ENCODE measurements at regions not wholly inside any gene's neighbourhood (a gene's known extent, or its start where the extent isn't known, plus 50 kb on each side); places are given as distances from the start of the nearest gene placed in this dataset.

DNA sequence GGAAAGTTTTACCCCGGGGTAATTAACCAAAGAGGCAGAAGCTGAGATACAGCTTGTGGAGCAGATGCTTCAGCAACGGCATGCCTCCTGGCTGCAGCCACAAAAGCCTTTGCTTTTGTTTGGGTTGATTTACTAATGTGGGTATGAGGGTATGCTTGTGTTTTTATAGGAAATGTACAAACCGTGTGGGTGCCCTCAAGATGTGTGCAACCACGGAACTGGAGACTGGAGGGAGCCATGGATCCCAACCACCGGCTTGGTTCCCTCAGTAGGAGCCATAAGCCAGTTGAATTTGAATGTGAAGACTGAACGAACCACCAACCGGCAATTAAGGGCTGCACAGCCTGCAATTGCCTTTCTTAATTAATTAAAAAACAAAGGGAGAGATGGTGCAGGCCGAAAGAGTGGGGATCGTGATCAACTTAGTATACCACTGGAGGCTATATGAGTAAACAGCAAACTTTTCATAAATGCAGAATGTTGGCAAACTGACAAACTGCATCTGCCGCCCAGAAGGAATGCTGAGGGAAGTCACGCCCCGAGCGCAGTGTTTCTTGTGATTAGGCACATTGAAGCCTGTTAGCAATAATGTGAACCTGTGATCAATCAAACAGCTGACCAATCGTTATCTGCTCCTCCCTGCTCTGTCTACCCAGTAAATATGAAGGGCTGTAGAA is 104.1 kb downstream of the DISP1 start:
- DNase-seq (no peak), ATAC-seq (ENCODE audit: low read depth) (no peak; the same call in 1 of the 2 replicates)
- H3K18ac ChIP-seq (ENCODE audit: low read depth, low read length): no peak overlapping the region
- H2BK120ac ChIP-seq (ENCODE audit: low read depth, low read length): no peak overlapping the region
- H4K5ac ChIP-seq (ENCODE audit: low read depth, low read length): no peak overlapping the region
- H2BK5ac ChIP-seq (ENCODE audit: low read depth, low read length, poor library complexity, severe bottlenecking): no peak overlapping the region
- H3K4ac ChIP-seq (ENCODE audit: low read depth, low read length): no peak overlapping the region
- no peak overlapping the region for H2BK20ac ChIP-seq (ENCODE audit: low read depth, low read length)
- ChIA-PET CTCF (no interaction called here), POLR2A (ENCODE audit: unreplicated experiment) (no interaction called here)
- H2AFZ ChIP-seq (replicated peaks; ENCODE audit: low read length, poor library complexity): no peak overlapping the region
- no peak overlapping the region for H4K8ac ChIP-seq (ENCODE audit: low read depth in 2 of 2, low read length in 2 of 2)
- H3K4me2 ChIP-seq (ENCODE audit: low read depth, low read length): peak overlapping the region; percentile 71
- TF ChIP-seq, protein P1, sequence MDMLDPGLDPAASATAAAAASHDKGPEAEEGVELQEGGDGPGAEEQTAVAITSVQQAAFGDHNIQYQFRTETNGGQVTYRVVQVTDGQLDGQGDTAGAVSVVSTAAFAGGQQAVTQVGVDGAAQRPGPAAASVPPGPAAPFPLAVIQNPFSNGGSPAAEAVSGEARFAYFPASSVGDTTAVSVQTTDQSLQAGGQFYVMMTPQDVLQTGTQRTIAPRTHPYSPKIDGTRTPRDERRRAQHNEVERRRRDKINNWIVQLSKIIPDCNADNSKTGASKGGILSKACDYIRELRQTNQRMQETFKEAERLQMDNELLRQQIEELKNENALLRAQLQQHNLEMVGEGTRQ (IDR thresholded peaks at IDR 0.05; ENCODE audit: low read depth, low read length): no peak
- TF ChIP-seq NFE2L2 (IDR thresholded peaks at IDR 0.05; ENCODE audit: low read depth, low read length) (no peak), CEBPB (IDR thresholded peaks at IDR 0.05; ENCODE audit: low read depth, low read length) (no peak), SMC3 (IDR thresholded peaks at IDR 0.05; ENCODE audit: low read depth, low read length) (no peak), MAFK (IDR thresholded peaks at IDR 0.05; ENCODE audit: low read depth, low read length) (no peak), BHLHE40 (IDR thresholded peaks at IDR 0.05; ENCODE audit: low read depth, low read length) (no peak), RAD21 (IDR thresholded peaks at IDR 0.05; ENCODE audit: low read length) (no peak), RCOR1 (IDR thresholded peaks at IDR 0.05; ENCODE audit: insufficient replicate concordance, low read length) (no peak), RFX5 (IDR thresholded peaks at IDR 0.05; ENCODE audit: low read depth, low read length) (no peak), CHD1 (IDR thresholded peaks at IDR 0.05; ENCODE audit: low read depth, low read length) (no peak), POLR2A (IDR thresholded peaks at IDR 0.05; ENCODE audit: low read depth, low read length) (no peak), MXI1 (IDR thresholded peaks at IDR 0.05; ENCODE audit: borderline replicate concordance, low read depth, low read length) (no peak), MAZ (IDR thresholded peaks at IDR 0.05; ENCODE audit: borderline replicate concordance, low read depth, low read length) (no peak), FOS (IDR thresholded peaks at IDR 0.05; ENCODE audit: low read depth, low read length) (no peak)
- TF ChIP-seq, protein P2, sequence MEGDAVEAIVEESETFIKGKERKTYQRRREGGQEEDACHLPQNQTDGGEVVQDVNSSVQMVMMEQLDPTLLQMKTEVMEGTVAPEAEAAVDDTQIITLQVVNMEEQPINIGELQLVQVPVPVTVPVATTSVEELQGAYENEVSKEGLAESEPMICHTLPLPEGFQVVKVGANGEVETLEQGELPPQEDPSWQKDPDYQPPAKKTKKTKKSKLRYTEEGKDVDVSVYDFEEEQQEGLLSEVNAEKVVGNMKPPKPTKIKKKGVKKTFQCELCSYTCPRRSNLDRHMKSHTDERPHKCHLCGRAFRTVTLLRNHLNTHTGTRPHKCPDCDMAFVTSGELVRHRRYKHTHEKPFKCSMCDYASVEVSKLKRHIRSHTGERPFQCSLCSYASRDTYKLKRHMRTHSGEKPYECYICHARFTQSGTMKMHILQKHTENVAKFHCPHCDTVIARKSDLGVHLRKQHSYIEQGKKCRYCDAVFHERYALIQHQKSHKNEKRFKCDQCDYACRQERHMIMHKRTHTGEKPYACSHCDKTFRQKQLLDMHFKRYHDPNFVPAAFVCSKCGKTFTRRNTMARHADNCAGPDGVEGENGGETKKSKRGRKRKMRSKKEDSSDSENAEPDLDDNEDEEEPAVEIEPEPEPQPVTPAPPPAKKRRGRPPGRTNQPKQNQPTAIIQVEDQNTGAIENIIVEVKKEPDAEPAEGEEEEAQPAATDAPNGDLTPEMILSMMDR (conservative IDR thresholded peaks at IDR 0.05; ENCODE audit: low read depth, low read length): no peak
- TF ChIP-seq, protein P3, sequence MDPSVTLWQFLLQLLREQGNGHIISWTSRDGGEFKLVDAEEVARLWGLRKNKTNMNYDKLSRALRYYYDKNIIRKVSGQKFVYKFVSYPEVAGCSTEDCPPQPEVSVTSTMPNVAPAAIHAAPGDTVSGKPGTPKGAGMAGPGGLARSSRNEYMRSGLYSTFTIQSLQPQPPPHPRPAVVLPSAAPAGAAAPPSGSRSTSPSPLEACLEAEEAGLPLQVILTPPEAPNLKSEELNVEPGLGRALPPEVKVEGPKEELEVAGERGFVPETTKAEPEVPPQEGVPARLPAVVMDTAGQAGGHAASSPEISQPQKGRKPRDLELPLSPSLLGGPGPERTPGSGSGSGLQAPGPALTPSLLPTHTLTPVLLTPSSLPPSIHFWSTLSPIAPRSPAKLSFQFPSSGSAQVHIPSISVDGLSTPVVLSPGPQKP (IDR thresholded peaks at IDR 0.05; ENCODE audit: borderline replicate concordance, low read depth, low read length): no peak
- H3K27me3 ChIP-seq (ENCODE audit: control insufficient read depth, insufficient read depth, low read length): no peaks in the 10 kb centered on the region
- H3K23ac ChIP-seq (ENCODE audit: low read depth, low read length): no peak overlapping the region
- H3K4me3 ChIP-seq (ENCODE audit: insufficient read depth, low read depth, low read length): no peak overlapping the region
- WGBS, 2 experiments (ENCODE audit: extremely low coverage in 2 of 2, insufficient read length in 1 of 2): 100% methylated on average over 2 of the region's 14 CpGs; no CpG with 5 or more reads in 1 of the 2 experiments
- H3K36me3 ChIP-seq (ENCODE audit: control insufficient read depth, insufficient read depth, low read length): no peaks in the 10 kb centered on the region
- H4K20me1 ChIP-seq (ENCODE audit: insufficient read depth, low read length): no peaks in the 10 kb centered on the region
- H2AK5ac ChIP-seq (ENCODE audit: low read depth, low read length): no peak overlapping the region
- no peak overlapping the region for H4K91ac ChIP-seq (ENCODE audit: insufficient read depth, low read depth, low read length)
- H3K9ac ChIP-seq (ENCODE audit: low read depth, low read length): no peak overlapping the region; the same call in 1 of the 2 replicates
- intact Hi-C loops (cut with micrococcal nuclease) (loop anchor here (10.0 kb wide), 1 partner anchor 156 kb away; no protein-coding TSS in a partner anchor), dilution Hi-C loops (cut with HindIII; ENCODE audit: low sequenced_read_pairs, unreplicated experiment) (no loop called here), in situ Hi-C loops (cut with MboI; ENCODE audit: low sequenced_read_pairs) (no loop called here)
- H3K79me1 ChIP-seq (ENCODE audit: low read depth in 1 of 2, low read length in 2 of 2): no peaks in the 10 kb centered on the region
- peaks cover 6% of the 10 kb centered on the region for H3K9me3 ChIP-seq (ENCODE audit: control insufficient read depth, insufficient read depth, low read length)
- no peaks in the 10 kb centered on the region; the same call in 1 of the 2 replicates for H3K9me1 ChIP-seq (ENCODE audit: insufficient read depth, low read length)
- H2BK15ac ChIP-seq (ENCODE audit: low read depth, low read length): no peak overlapping the region
- H2AK9ac ChIP-seq (replicated peaks; ENCODE audit: low read depth, low read length, poor library complexity): no peak overlapping the region
- no peak overlapping the region; the same call in 1 of the 2 replicates for H3K14ac ChIP-seq (replicated peaks; ENCODE audit: low read depth, low read length)
- H3K4me1 ChIP-seq (ENCODE audit: control insufficient read depth, insufficient read depth, low read length): peaks cover 5% of the 10 kb centered on the region
- no peak overlapping the region; the same call in 1 of the 2 replicates for H3K27ac ChIP-seq (ENCODE audit: insufficient read depth, low read length)
- no peak overlapping the region for H3K56ac ChIP-seq (ENCODE audit: extremely low read depth, insufficient read depth, low read length)
- no TSS peak for BruUV-seq (replicated peaks)
